ENCODE measurements at regions not wholly inside any gene's neighbourhood (a gene's known extent, or its start where the extent isn't known, plus 50 kb on each side); places are given as distances from the start of the nearest gene placed in this dataset.

DNA sequence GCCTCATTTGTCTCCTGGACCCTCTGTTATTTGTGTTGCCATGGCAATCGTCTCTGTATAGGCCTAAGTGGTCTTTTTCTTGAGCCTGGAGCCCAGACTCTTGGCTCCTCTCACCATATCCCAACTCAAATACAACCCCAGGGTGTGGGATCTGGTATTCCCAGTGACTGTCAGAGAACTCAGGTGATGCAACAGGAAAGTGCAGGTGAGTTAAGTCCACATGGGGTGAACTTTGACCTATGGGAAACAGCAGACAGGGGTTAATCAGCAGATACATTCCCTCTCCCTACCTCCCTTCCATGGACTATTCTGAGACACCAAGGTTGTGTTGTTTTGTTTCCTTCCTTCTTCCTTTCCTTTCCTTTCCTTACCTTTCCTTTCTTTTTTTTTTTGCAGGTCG, 130.9 kb upstream of the RPS6KA3 start:
- TF ChIP-seq, protein P1, sequence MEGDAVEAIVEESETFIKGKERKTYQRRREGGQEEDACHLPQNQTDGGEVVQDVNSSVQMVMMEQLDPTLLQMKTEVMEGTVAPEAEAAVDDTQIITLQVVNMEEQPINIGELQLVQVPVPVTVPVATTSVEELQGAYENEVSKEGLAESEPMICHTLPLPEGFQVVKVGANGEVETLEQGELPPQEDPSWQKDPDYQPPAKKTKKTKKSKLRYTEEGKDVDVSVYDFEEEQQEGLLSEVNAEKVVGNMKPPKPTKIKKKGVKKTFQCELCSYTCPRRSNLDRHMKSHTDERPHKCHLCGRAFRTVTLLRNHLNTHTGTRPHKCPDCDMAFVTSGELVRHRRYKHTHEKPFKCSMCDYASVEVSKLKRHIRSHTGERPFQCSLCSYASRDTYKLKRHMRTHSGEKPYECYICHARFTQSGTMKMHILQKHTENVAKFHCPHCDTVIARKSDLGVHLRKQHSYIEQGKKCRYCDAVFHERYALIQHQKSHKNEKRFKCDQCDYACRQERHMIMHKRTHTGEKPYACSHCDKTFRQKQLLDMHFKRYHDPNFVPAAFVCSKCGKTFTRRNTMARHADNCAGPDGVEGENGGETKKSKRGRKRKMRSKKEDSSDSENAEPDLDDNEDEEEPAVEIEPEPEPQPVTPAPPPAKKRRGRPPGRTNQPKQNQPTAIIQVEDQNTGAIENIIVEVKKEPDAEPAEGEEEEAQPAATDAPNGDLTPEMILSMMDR (IDR thresholded peaks at IDR 0.05), result no peak
- no peak for TF ChIP-seq POLR2A (IDR thresholded peaks at IDR 0.05)
- TF ChIP-seq POLR2AphosphoS5 (IDR thresholded peaks at IDR 0.05), result no peak

Data from sigmoid colon (tissue), 4 donors.